Inflammatory macrophage (primary cell): ENCODE measurements at regions not wholly inside any gene's neighbourhood (a gene's known extent, or its start where the extent isn't known, plus 50 kb on each side); places are given as distances from the start of the nearest gene placed in this dataset.

Experiments used
- DNase-seq, 2 donors: peaks; one replicate each; pipeline ENCODE4 v3.0.0-alpha.2; 2020 to 2022

- DNase-seq = no peak
These were observed 468.1 kb downstream of the SOX9 start for GRCh38 chr17:72588961-72589360.

GRCh38 chr17:72590382-72590781 is 469.6 kb downstream of the SOX9 start:
- no peak for DNase-seq

- no peak for DNase-seq
These were observed 470.1 kb downstream of the SOX9 start for GRCh38 chr17:72590882-72591281.

- DNase-seq = no peak
These were observed 470.7 kb downstream of the SOX9 start for GRCh38 chr17:72591289-72592241.

- DNase-seq = peak in 1 of 2 donors; percentile 57
These were observed 471.6 kb downstream of the SOX9 start for GRCh38 chr17:72592242-72592966.

GRCh38 chr17:72592967-72593325 is 472.1 kb downstream of the SOX9 start:
- DNase-seq = no peak

GRCh38 chr17:72594248-72594647 is 473.4 kb downstream of the SOX9 start:
- no peak for DNase-seq
